Cardiac septum (tissue), 1 donor: ENCODE measurements at regions not wholly inside any gene's neighbourhood (a gene's known extent, or its start where the extent isn't known, plus 50 kb on each side); places are given as distances from the start of the nearest gene placed in this dataset.
A peak's percentile ranks its signal among the peaks of the same experiment; 100 is the strongest.

Source experiments
- DNase-seq: peaks from one replicate; pipeline ENCODE4 v3.0.0-alpha.2; 2020; ENCODE audit warnings: low spot score
- intact Hi-C: fragments of 100-400 bp; cut with DNase I; formaldehyde crosslinking; loops from one replicate; pipeline ENCODE4 v1.14.0; 2022
- donor health status: DM: no; HTN: no; CAD: no.

- intact Hi-C loops, result no loop called here
These were observed 606.0 kb downstream of the HDGFL1 start for GRCh38 chr6:23175391-23175790.

GRCh38 chr6:23176471-23176870, 607.1 kb downstream of the HDGFL1 start:
- intact Hi-C loops, result no loop called here
- DNase-seq, result no peak

More at GRCh38 chr6:23175391-23175790, 606.0 kb downstream of the HDGFL1 start:
- no peak for DNase-seq

GRCh38 chr6:23176883-23177282, 607.5 kb downstream of the HDGFL1 start:
- DNase-seq, result no peak
- intact Hi-C loops, result no loop called here

- DNase-seq, result no peak
- intact Hi-C loops, result no loop called here
These were observed 608.4 kb downstream of the HDGFL1 start for GRCh38 chr6:23177806-23178205.

GRCh38 chr6:23179994-23180393, 610.6 kb downstream of the HDGFL1 start:
- intact Hi-C loops, result no loop called here
- DNase-seq, result no peak

- intact Hi-C loops, result no loop called here
- DNase-seq, result peak; percentile 79
These were observed 611.3 kb downstream of the HDGFL1 start for GRCh38 chr6:23180504-23181293.

GRCh38 chr6:23181356-23182110, 612.2 kb downstream of the HDGFL1 start:
- no peak for DNase-seq
- intact Hi-C loops, result no loop called here

GRCh38 chr6:23183846-23184245, 614.5 kb downstream of the HDGFL1 start:
- intact Hi-C loops, result no loop called here

GRCh38 chr6:23184351-23184750, 615.0 kb downstream of the HDGFL1 start:
- intact Hi-C loops, result no loop called here
- no peak for DNase-seq

More at GRCh38 chr6:23183846-23184245, 614.5 kb downstream of the HDGFL1 start:
- DNase-seq, result no peak

- intact Hi-C loops, result no loop called here
- no peak for DNase-seq
These were observed 626.1 kb downstream of the HDGFL1 start for GRCh38 chr6:23195487-23195886.

GRCh38 chr6:23199541-23199940, 630.2 kb downstream of the HDGFL1 start:
- DNase-seq, result no peak
- intact Hi-C loops, result no loop called here

- DNase-seq, result no peak
These were observed 631.6 kb downstream of the HDGFL1 start for GRCh38 chr6:23200946-23201345.

GRCh38 chr6:23202207-23202606, 632.8 kb downstream of the HDGFL1 start:
- no peak for DNase-seq
- intact Hi-C loops, result no loop called here

More at GRCh38 chr6:23200946-23201345, 631.6 kb downstream of the HDGFL1 start:
- intact Hi-C loops, result no loop called here

- intact Hi-C loops, result no loop called here
- DNase-seq, result no peak
These were observed 643.0 kb downstream of the HDGFL1 start for GRCh38 chr6:23212398-23212797.

- no peak for DNase-seq
- intact Hi-C loops, result no loop called here
These were observed 643.8 kb downstream of the HDGFL1 start for GRCh38 chr6:23213193-23213592.

GRCh38 chr6:23213651-23214050, 644.3 kb downstream of the HDGFL1 start:
- DNase-seq, result no peak
- intact Hi-C loops, result no loop called here

GRCh38 chr6:23218751-23219150, 649.4 kb downstream of the HDGFL1 start:
- intact Hi-C loops, result no loop called here
- DNase-seq, result no peak

GRCh38 chr6:23222724-23223123, 653.4 kb downstream of the HDGFL1 start:
- DNase-seq, result no peak
- intact Hi-C loops, result no loop called here

- intact Hi-C loops, result no loop called here
- DNase-seq, result no peak
These were observed 655.2 kb downstream of the HDGFL1 start for GRCh38 chr6:23224540-23224939.

GRCh38 chr6:23228439-23229024, 659.2 kb downstream of the HDGFL1 start:
- no peak for DNase-seq
- intact Hi-C loops, result no loop called here

GRCh38 chr6:23243854-23244253, 674.5 kb downstream of the HDGFL1 start:
- intact Hi-C loops, result no loop called here
- no peak for DNase-seq
